ENCODE measurements at regions not wholly inside any gene's neighbourhood (a gene's known extent, or its start where the extent isn't known, plus 50 kb on each side); places are given as distances from the start of the nearest gene placed in this dataset.
A peak's percentile ranks its signal among the peaks of the same experiment; 100 is the strongest.

- intact Hi-C loops (cut with DNase I) = no loop called here
- peak in 2 of 42 donors; percentile 3 to 27 for DNase-seq
Measured at GRCh38 chr14:99347561-99347960, 75.6 kb upstream of the BCL11B start.

GRCh38 chr14:99346470-99347080, 74.6 kb upstream of the BCL11B start:
- intact Hi-C loops (cut with DNase I) = no loop called here
- DNase-seq = peak in 1 of 42 donors; percentile 24

- intact Hi-C loops (cut with DNase I) = no loop called here
- DNase-seq = peak in 1 of 42 donors; percentile 8
Measured at GRCh38 chr14:99345472-99345871, 73.5 kb upstream of the BCL11B start.

GRCh38 chr14:99344051-99344758, 72.2 kb upstream of the BCL11B start:
- intact Hi-C loops (cut with DNase I) = no loop called here
- no peak for DNase-seq

GRCh38 chr14:99342906-99343305, 70.9 kb upstream of the BCL11B start:
- intact Hi-C loops (cut with DNase I) = no loop called here
- no peak for DNase-seq

GRCh38 chr14:99342204-99342603, 70.2 kb upstream of the BCL11B start:
- intact Hi-C loops (cut with DNase I) = no loop called here
- no peak for DNase-seq

GRCh38 chr14:99339551-99339950, 67.6 kb upstream of the BCL11B start:
- no peak for DNase-seq
- intact Hi-C loops (cut with DNase I) = no loop called here

GRCh38 chr14:99338313-99338712, 66.3 kb upstream of the BCL11B start:
- DNase-seq = no peak

GRCh38 chr14:99333841-99334635, 62.0 kb upstream of the BCL11B start:
- intact Hi-C loops (cut with DNase I) = no loop called here

More at GRCh38 chr14:99338313-99338712, 66.3 kb upstream of the BCL11B start:
- intact Hi-C loops (cut with DNase I) = no loop called here

GRCh38 chr14:99333214-99333613, 61.2 kb upstream of the BCL11B start:
- DNase-seq = peak in 1 of 42 donors; percentile 3
- intact Hi-C loops (cut with DNase I) = no loop called here

More at GRCh38 chr14:99333841-99334635, 62.0 kb upstream of the BCL11B start:
- no peak for DNase-seq

- intact Hi-C loops (cut with DNase I) = no loop called here
- DNase-seq = peak in 16 of 42 donors; percentile 6 to 58 (median 28)
Measured at GRCh38 chr14:99331811-99332210, 59.8 kb upstream of the BCL11B start.

GRCh38 chr14:99330316-99331240, 58.6 kb upstream of the BCL11B start:
- intact Hi-C loops (cut with DNase I) = no loop called here
- DNase-seq = peak in 2 of 42 donors; percentile 7 to 9

- DNase-seq = peak in 1 of 42 donors; percentile 8
Measured at GRCh38 chr14:99329711-99330315, 57.8 kb upstream of the BCL11B start.

GRCh38 chr14:99327458-99328250, 55.7 kb upstream of the BCL11B start:
- intact Hi-C loops (cut with DNase I) = no loop called here
- DNase-seq = peak in 1 of 42 donors; percentile 15

More at GRCh38 chr14:99329711-99330315, 57.8 kb upstream of the BCL11B start:
- intact Hi-C loops (cut with DNase I) = no loop called here

- intact Hi-C loops (cut with DNase I) = no loop called here
- peak in 2 of 42 donors; percentile 3 to 25 for DNase-seq
Measured at GRCh38 chr14:99327050-99327449, 55.1 kb upstream of the BCL11B start.

- DNase-seq = peak in 3 of 42 donors; percentile 12 to 14 (median 12)
Measured at GRCh38 chr14:99326041-99326710, 54.2 kb upstream of the BCL11B start.

GRCh38 chr14:99325591-99325990, 53.6 kb upstream of the BCL11B start:
- DNase-seq = peak in 2 of 42 donors; percentile 25 to 28
- intact Hi-C loops (cut with DNase I) = no loop called here

More at GRCh38 chr14:99326041-99326710, 54.2 kb upstream of the BCL11B start:
- intact Hi-C loops (cut with DNase I) = no loop called here

All from head of caudate nucleus (tissue), 42 donors.